CD4-positive, alpha-beta T cell treated with Interleukin-17A for 4 hours (primary cell): ENCODE measurements at regions not wholly inside any gene's neighbourhood (a gene's known extent, or its start where the extent isn't known, plus 50 kb on each side); places are given as distances from the start of the nearest gene placed in this dataset.

Experiments used
- DNase-seq: peaks from one replicate; pipeline ENCODE4 v3.0.0-alpha.2; 2020; ENCODE audit warnings: mixed read lengths

DNA sequence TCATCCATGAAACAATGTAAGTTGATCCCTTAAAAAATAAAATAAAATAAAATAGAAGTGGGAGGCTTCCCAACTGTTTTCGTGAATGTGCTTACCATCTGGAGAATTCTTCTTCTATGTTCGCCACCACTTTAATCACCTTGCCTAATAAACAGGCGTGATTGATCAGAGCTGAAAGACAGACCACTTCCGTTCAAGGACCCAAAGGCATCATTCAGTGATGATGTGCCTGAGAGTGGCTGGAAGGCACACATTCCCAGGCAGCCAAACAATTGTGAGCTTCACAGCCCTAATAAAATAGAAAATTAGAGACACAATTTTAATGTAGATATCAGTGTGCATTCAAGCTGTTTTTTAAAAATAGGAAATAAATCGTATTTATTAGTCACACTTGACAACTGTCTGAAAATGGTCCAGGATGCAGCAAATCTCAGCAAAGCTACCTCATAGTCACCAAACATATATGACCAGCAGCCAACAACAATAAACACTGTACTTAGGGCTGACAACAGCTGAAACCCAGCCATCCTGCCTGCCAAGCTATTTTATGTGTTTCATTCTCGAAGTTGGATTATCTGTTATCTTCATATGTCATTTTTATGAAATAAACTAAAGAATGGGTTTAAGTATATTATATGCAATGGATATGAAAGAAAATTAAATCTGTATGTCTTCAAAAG lies 163.2 kb upstream of the FAM9B start:
- no peak for DNase-seq

- DNase-seq = no peak
Observed at GRCh38 chrX:9204560-9204959, 170.6 kb upstream of the FAM9B start.

DNA sequence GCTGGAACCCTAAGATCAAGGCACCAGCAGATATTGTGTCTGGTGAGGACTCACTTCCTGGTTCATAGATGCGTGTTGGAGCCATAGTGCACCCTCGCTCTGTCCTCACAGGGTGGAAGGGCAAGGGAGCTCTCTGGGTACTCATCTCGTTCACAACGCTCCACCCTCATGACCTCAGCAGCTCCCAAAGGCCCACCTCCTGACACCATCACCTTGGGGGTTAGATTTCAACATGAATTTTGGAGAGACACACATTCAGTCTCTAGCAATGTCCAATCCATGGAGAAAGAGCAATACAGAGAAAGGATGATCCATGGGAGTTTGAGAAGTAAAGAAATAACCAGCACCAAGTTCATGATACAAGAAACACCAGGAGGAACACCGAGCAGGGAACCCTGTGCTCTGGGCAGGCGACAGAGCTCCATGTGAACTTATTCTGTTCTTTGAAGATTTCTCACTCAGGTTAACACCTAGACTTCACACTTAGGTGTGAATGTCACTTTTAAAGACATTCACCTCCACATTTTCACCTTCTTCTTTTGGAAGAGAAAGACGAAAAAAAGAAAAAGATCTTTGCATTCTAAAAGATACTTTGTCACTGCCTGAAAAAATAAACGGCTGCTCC lies 171.8 kb upstream of the FAM9B start:
- no peak for DNase-seq

DNA sequence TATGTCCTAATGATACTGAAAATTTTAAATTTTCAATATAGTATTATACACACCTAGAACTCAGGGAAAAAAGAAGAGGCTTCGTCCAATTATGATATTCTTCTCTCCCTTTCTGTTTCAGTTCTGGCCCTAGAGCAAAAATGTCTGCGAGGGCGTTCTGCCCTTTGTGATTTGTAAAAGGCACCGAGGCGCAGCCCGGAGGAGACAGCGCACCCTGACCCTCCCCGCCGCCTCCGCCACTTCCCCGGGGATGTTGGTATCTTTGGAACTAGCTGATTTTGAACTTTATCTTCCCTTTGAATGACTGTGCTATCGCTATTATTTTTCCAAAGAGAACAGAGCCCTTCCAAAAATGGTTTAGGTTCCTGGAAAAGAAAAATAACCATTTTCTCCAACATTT lies 173.2 kb upstream of the FAM9B start:
- no peak for DNase-seq

GRCh38 chrX:9211269-9211668 lies 177.3 kb upstream of the FAM9B start:
- no peak for DNase-seq

DNA sequence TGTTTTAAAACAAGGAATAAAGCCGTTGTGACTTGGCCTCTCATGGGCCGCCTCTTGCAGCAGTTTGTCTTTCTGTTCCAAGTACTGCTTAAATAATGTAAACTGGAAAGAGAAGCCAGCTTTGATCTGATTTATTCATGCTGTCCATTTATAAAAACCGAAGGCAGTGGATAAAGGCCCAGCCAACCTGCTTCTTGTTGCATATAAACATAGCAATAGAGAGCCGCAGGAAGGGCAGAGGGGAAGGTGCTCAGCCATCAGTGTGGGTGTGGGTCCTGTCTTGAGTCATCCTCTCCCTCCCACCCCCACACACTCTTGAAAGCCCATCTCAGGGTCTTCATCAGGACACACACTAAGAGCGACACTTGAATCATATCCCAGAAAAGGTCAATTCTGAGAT lies 187.9 kb upstream of the FAM9B start:
- DNase-seq = no peak

GRCh38 chrX:9222299-9222698 lies 188.4 kb upstream of the FAM9B start:
- DNase-seq = no peak

DNA sequence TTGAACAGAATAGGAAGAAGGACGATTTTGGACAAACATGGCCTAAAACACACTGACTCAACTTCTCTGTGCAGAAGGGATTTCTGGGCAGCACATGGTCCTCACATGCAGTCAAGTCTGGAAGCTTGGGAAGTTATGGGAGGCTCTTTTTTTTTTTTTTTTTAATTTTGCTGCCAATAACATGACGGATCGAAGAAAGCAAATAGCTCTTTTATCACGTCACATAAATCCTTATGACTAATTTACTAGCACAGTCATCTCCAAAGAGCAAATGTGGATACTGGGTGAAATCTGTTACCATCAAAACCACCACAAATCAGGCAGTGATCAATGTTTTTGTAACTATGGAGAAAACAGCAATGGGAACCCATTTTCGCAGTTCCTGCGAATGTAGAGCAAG lies 193.3 kb upstream of the FAM9B start:
- no peak for DNase-seq

DNA sequence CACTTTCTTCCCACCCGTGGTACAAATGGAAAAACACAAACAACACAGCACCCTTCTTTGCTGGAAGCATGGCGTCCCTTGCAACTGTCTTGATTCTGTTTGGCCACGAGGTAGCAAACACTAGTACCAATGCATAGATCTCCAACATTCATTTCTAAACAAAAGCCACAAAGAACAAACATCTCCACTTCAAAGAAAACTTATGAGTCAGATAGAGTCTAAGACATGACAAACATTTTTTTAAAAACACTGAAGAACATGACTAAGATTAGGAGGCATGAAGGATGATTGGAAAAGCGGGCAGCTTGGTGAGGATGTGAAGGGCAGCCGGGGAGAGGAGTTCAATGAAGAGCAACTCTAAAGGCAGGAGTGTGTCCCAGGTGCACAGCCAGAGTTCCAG lies 197.6 kb upstream of the FAM9B start:
- DNase-seq = no peak

- no peak for DNase-seq
Observed at GRCh38 chrX:9233141-9233540, 199.2 kb upstream of the FAM9B start.

- no peak for DNase-seq
Observed at GRCh38 chrX:9234315-9234714, 200.4 kb upstream of the FAM9B start.

GRCh38 chrX:9235722-9236121 lies 201.8 kb upstream of the FAM9B start:
- DNase-seq = no peak

DNA sequence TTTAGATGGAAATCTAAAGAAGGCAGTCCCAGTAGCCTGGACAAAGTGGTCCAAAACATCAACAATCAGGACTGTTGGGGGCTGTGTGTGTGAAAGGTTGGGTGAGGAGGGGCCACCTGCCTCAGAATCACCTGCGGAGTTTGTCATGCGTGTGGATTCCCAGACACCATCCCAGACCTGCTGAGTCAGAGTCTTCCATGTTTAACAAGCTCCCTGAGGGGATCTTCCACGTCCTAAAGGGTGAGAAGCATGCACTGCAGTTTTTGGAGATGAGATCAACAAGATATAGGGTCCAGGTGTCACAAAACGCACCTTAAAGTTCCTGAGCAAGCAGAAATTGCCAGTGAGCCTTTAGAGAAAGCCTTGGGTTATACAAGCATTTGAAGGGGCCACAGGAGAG lies 207.0 kb upstream of the FAM9B start:
- no peak for DNase-seq

GRCh38 chrX:9241427-9241826 lies 207.5 kb upstream of the FAM9B start:
- no peak for DNase-seq

GRCh38 chrX:9249051-9249846 lies 215.3 kb upstream of the FAM9B start:
- DNase-seq = no peak

GRCh38 chrX:9252182-9252581 lies 212.7 kb upstream of the TBL1X start:
- no peak for DNase-seq

DNA sequence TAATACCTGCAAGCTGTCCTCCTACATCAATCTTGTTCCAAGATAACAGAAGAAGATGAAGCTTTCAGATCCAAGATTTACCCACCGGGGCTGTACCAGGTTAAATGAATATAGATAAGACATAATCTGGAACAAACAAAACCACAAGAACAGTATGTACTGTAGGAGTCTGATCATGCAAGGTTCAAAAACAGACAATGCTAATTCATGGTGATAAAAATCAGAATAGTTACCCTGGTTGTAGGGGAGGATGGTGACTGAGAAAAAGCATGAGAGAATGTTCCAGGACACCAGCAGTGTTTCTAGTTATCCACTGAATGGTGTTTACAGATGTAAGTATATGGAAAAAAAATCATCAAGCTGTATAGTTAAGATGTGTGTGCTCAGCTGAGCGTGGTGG lies 211.6 kb upstream of the TBL1X start:
- DNase-seq = no peak

- DNase-seq = no peak
Observed at GRCh38 chrX:9257718-9258420, 207.0 kb upstream of the TBL1X start.

GRCh38 chrX:9258421-9259104 lies 206.3 kb upstream of the TBL1X start:
- no peak for DNase-seq

GRCh38 chrX:9260603-9261002 lies 204.3 kb upstream of the TBL1X start:
- DNase-seq = no peak

GRCh38 chrX:9267415-9267814 lies 197.4 kb upstream of the TBL1X start:
- DNase-seq = no peak

DNA sequence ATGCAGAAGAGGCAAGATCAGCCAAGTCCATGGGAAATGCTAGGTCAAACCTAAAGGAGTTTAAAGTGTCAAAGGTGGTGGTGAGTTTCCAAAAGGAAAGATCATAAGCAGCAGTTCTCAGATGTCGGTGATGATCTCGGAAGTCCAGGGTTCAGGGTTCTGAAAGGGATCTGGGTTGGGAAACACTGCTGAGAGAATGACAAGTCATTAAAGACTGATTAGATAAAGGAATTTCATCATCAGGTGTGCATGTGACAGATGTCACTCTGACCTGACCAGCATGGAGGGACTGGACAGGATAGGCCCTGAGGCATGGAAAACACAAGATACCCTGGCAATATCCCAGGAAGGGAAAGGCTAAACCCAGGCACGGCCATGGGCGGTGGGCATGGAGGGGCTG lies 195.7 kb upstream of the TBL1X start:
- DNase-seq = no peak
